ENCODE measurements at regions not wholly inside any gene's neighbourhood (a gene's known extent, or its start where the extent isn't known, plus 50 kb on each side); places are given as distances from the start of the nearest gene placed in this dataset.

GRCh38 chr13:31455581-31455980, 255.8 kb downstream of the B3GLCT start:
- in situ Hi-C loops (cut with MboI): no loop called here
- ChIA-PET POLR2A (no interaction called here), CTCF (ENCODE audit: low intra/inter-chr PET ratio) (no interaction called here)
- Histone ChIP-seq H3K9ac (ENCODE audit: insufficient read depth in 1 of 2, low read depth in 2 of 2, low read length in 2 of 2) (no peak overlapping the region), H2AFZ (ENCODE audit: low read depth, low read length) (no peak overlapping the region), H4K20me1 (replicated peaks; ENCODE audit: control insufficient read depth, insufficient read depth, low read length) (no peaks in the 10 kb centered on the region), H3K79me2 (ENCODE audit: control insufficient read depth, insufficient read depth, low read length) (no peaks in the 10 kb centered on the region), H3K27ac (ENCODE audit: extremely low read depth, low read depth, low read length) (no peak overlapping the region), H3K4me2 (ENCODE audit: insufficient read depth, low read length) (no peak overlapping the region), H3K9me1 (ENCODE audit: control insufficient read depth, insufficient read depth, low read length) (no peaks in the 10 kb centered on the region), H3K4me3 (no peak overlapping the region), H3K36me3 (ENCODE audit: control insufficient read depth, insufficient read depth, low read length) (no peaks in the 10 kb centered on the region), H3K4me1 (replicated peaks in 1 of 2; ENCODE audit: control insufficient read depth in 2 of 2, insufficient read depth in 2 of 2, low read length in 2 of 2) (no peaks in the 10 kb centered on the region), H3K9me3 (replicated peaks; ENCODE audit: control insufficient read depth, insufficient read depth, low read depth, low read length) (no peaks in the 10 kb centered on the region), H3K27me3 (ENCODE audit: control insufficient read depth in 2 of 2, insufficient read depth in 2 of 2, low read length in 2 of 2) (no peaks in the 10 kb centered on the region)
- no peak for ATAC-seq
- TF ChIP-seq ZNF445 (CRISPR knock-in tag; IDR thresholded peaks at IDR 0.05; ENCODE audit: low read depth) (no peak), ZBTB49 (CRISPR knock-in tag; IDR thresholded peaks at IDR 0.05; ENCODE audit: borderline replicate concordance) (no peak), HCFC1 (IDR thresholded peaks at IDR 0.05; ENCODE audit: low read depth, low read length) (no peak), SPI1 (IDR thresholded peaks at IDR 0.05; ENCODE audit: borderline replicate concordance, low read depth, low read length) (no peak), ZNF395 (CRISPR knock-in tag; IDR thresholded peaks at IDR 0.05) (no peak), POLR2AphosphoS5 (IDR thresholded peaks at IDR 0.05; ENCODE audit: control insufficient read depth, insufficient read depth, low read depth, low read length) (no peak), FOXP1 (CRISPR knock-in tag; IDR thresholded peaks at IDR 0.05) (no peak), TFAP4 (CRISPR knock-in tag; IDR thresholded peaks at IDR 0.05; ENCODE audit: borderline replicate concordance) (no peak), GATAD2A (IDR thresholded peaks at IDR 0.05) (no peak)
- BruUV-seq (replicated peaks): no TSS peak
- no peak for FAIRE-seq
- DNase-seq (ENCODE audit: extremely low read depth in 1 of 4, low spot score in 3 of 4): no peak
- intact Hi-C loops (cut with micrococcal nuclease): no loop called here

Data from K562 (cell line).